DND-41 (cell line): ENCODE measurements at regions not wholly inside any gene's neighbourhood (a gene's known extent, or its start where the extent isn't known, plus 50 kb on each side); places are given as distances from the start of the nearest gene placed in this dataset.

Source experiments
- ATAC-seq: fragments of 200-7000 bp; cut with Tn5 transposase; 3 replicates; pipeline ENCODE4 v1.9.1; 2021; ENCODE audit warnings: low read depth; ENCODE audit not compliant: insufficient read depth
- DNase-seq: peaks from one replicate; pipeline ENCODE4 v3.0.0-alpha.2; 2020
- H2AFZ ChIP-seq: 2 replicates; pipeline ENCODE4 v1.6.0; 2012; ENCODE audit warnings: low read depth, low read length
- H3K27ac ChIP-seq: 2 replicates; pipeline ENCODE4 v1.5.1; 2012; ENCODE audit warnings: low read length, inconsistent platforms
- H3K27me3 ChIP-seq: fragments of 200-600 bp; sonication (generic); 2 replicates; pipeline ENCODE4 v1.6.0; 2012; ENCODE audit warnings: low read length, mild to moderate bottlenecking, inconsistent platforms; ENCODE audit not compliant: insufficient read depth, poor library complexity
- H3K36me3 ChIP-seq: 2 replicates; pipeline ENCODE4 v1.5.1; 2012; ENCODE audit warnings: low read length, inconsistent platforms; ENCODE audit not compliant: insufficient read depth
- H3K4me1 ChIP-seq: 2 replicates; pipeline ENCODE4 v1.5.1; 2012; ENCODE audit warnings: mild to moderate bottlenecking, low read length; ENCODE audit not compliant: insufficient read depth
- H3K4me2 ChIP-seq: 2 replicates; pipeline ENCODE4 v1.6.0; 2012; ENCODE audit warnings: mild to moderate bottlenecking, moderate library complexity, low read length, inconsistent platforms; ENCODE audit not compliant: insufficient read depth
- H3K4me3 ChIP-seq, 2 experiments: fragments of 200-600 bp in 1 of 2; shearing (Covaris generic) in 1 of 2; 2 replicates each; pipeline ENCODE4 v1.5.1; 2012 to 2016; ENCODE audit warnings: inconsistent platforms in 2 of 2, low read length in 2 of 2, mild to moderate bottlenecking in 2 of 2, low read depth in 1 of 2, moderate library complexity in 1 of 2
- H3K79me2 ChIP-seq: 2 replicates; pipeline ENCODE4 v1.6.0; 2012; ENCODE audit warnings: low read length, inconsistent platforms; ENCODE audit not compliant: insufficient read depth
- H3K9ac ChIP-seq: 2 replicates; pipeline ENCODE4 v1.6.0; 2012; ENCODE audit warnings: low read depth, mild to moderate bottlenecking, inconsistent platforms, low read length, moderate library complexity
- H3K9me3 ChIP-seq: 2 replicates; pipeline ENCODE4 v1.5.1; 2012; ENCODE audit warnings: low read length, moderate library complexity, mild to moderate bottlenecking, inconsistent platforms; ENCODE audit not compliant: insufficient read depth, severe bottlenecking
- H4K20me1 ChIP-seq: 2 replicates; pipeline ENCODE4 v1.6.0; 2012; ENCODE audit warnings: low read length; ENCODE audit not compliant: insufficient read depth
- EZH2 ChIP-seq: IDR thresholded peaks from 3 replicates; pipeline ENCODE4 v1.6.1; 2012; ENCODE audit warnings: borderline replicate concordance, low read depth, mild to moderate bottlenecking, moderate library complexity, low read length, inconsistent platforms; ENCODE audit not compliant: severe bottlenecking
- TF ChIP-seq, protein P1 (sequence below): IDR thresholded peaks from 2 replicates; pipeline ENCODE4 v1.5.1; 2012; ENCODE audit warnings: borderline replicate concordance, low read length, moderate library complexity, mild to moderate bottlenecking; ENCODE audit not compliant: poor library complexity, severe bottlenecking; ENCODE audit errors: extremely low read depth

DNA sequence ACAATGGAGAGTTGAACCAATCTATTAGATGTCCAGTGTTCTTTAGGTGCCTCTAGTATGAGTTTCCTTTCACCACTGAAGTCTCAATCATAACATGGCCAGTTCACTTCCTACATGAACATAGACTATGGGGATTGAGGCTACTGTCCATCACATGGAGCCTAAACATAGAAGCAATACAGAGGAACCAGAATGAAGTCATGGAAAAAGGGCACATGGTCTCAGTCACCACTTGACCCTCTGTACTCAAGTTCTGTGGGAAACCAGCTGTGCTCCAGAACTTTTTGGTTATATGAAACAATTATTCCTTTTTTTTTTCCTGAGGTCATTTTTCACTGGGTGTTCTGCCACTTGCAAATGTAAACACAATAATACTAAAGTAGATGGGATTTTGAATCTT is 762.5 kb downstream of the CBLN4 start:
- Histone ChIP-seq H3K4me3 (no peak overlapping the region), H3K9ac (no peak overlapping the region), H3K9me3 (no peaks in the 10 kb centered on the region), H3K79me2 (no peaks in the 10 kb centered on the region), H3K36me3 (no peaks in the 10 kb centered on the region), H3K27me3 (no peaks in the 10 kb centered on the region), H3K4me2 (no peak overlapping the region), H4K20me1 (no peaks in the 10 kb centered on the region), H2AFZ (no peak overlapping the region), H3K4me1 (no peaks in the 10 kb centered on the region), H3K27ac (no peak overlapping the region)
- no peak for DNase-seq
- TF ChIP-seq, protein P1, sequence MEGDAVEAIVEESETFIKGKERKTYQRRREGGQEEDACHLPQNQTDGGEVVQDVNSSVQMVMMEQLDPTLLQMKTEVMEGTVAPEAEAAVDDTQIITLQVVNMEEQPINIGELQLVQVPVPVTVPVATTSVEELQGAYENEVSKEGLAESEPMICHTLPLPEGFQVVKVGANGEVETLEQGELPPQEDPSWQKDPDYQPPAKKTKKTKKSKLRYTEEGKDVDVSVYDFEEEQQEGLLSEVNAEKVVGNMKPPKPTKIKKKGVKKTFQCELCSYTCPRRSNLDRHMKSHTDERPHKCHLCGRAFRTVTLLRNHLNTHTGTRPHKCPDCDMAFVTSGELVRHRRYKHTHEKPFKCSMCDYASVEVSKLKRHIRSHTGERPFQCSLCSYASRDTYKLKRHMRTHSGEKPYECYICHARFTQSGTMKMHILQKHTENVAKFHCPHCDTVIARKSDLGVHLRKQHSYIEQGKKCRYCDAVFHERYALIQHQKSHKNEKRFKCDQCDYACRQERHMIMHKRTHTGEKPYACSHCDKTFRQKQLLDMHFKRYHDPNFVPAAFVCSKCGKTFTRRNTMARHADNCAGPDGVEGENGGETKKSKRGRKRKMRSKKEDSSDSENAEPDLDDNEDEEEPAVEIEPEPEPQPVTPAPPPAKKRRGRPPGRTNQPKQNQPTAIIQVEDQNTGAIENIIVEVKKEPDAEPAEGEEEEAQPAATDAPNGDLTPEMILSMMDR, result no peak
- TF ChIP-seq EZH2, result no peak
- no peak for ATAC-seq

- no peak overlapping the region for H2AFZ ChIP-seq
- H3K9ac ChIP-seq, result no peak overlapping the region
- no peaks in the 10 kb centered on the region for H3K79me2 ChIP-seq
- no peaks in the 10 kb centered on the region for H3K4me1 ChIP-seq
- no peak overlapping the region for H3K4me3 ChIP-seq
- H3K36me3 ChIP-seq, result no peaks in the 10 kb centered on the region
- no peak for DNase-seq
- ATAC-seq, result no peak
- H3K27me3 ChIP-seq, result no peaks in the 10 kb centered on the region
- no peak overlapping the region for H3K4me2 ChIP-seq
- H3K9me3 ChIP-seq, result no peaks in the 10 kb centered on the region
- TF ChIP-seq, protein P1, result no peak
- no peak for TF ChIP-seq EZH2
- H3K27ac ChIP-seq, result no peak overlapping the region
- H4K20me1 ChIP-seq, result no peaks in the 10 kb centered on the region
Measured at GRCh38 chr20:55239269-55239668, 763.9 kb downstream of the DOK5 start.

DNA sequence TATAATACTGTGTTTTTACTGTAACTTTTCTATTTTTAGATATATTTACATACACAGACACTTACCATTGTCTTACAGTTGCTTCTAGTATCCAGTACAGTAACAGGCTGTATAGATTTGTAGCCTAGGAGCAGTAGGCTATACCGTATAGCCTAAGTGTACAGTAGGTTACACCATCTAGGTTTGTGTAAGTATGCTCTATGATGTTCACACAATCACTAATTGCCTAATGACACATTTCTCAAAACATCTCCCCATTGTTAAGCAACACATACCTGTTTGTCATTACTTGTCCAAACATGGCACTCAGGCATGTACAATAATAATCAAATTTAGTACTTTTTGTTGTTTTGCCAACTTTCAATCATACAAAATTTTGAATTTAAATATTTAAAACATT is 757.3 kb downstream of the DOK5 start:
- ATAC-seq (no peak), DNase-seq (no peak)
- Histone ChIP-seq H3K36me3 (no peaks in the 10 kb centered on the region), H3K4me3 (no peak overlapping the region), H3K27me3 (no peaks in the 10 kb centered on the region), H3K9me3 (no peaks in the 10 kb centered on the region), H3K79me2 (no peaks in the 10 kb centered on the region), H3K4me1 (no peaks in the 10 kb centered on the region), H3K9ac (no peak overlapping the region), H4K20me1 (no peaks in the 10 kb centered on the region), H3K27ac (no peak overlapping the region), H2AFZ (no peak overlapping the region), H3K4me2 (no peak overlapping the region)
- TF ChIP-seq, protein P1, result no peak
- TF ChIP-seq EZH2, result no peak

DNA sequence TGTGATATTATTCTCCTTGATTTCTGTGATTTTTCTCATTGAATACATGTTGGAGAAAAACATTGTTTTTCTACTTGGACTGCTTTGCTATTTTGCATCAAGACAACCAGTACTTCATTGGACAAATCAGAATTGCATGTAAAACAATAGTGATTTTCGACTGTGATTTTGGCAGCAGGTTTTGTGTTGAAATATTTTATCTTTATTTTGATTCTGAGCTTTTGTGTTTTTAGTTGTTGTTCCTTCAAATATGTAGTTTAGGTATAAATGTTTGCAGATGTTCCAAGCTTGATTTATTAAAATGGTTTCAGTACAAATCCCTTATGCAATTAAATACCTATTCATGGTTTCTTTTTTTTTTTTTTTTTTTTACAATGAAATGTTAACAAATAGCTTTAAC is 754.1 kb downstream of the DOK5 start:
- no peak for TF ChIP-seq EZH2
- TF ChIP-seq, protein P1, result no peak
- ATAC-seq, result no peak

More for the DNA sequence above, 754.1 kb downstream of the DOK5 start:
- Histone ChIP-seq H3K9me3 (no peaks in the 10 kb centered on the region), H3K4me3 (no peak overlapping the region), H3K27ac (no peak overlapping the region), H3K79me2 (no peaks in the 10 kb centered on the region), H4K20me1 (no peaks in the 10 kb centered on the region), H3K4me1 (no peaks in the 10 kb centered on the region), H3K27me3 (no peaks in the 10 kb centered on the region), H3K4me2 (no peak overlapping the region), H3K9ac (no peak overlapping the region), H2AFZ (no peak overlapping the region), H3K36me3 (no peaks in the 10 kb centered on the region)
- DNase-seq, result no peak
